OCI-LY1 (cell line): ENCODE measurements at regions not wholly inside any gene's neighbourhood (a gene's known extent, or its start where the extent isn't known, plus 50 kb on each side); places are given as distances from the start of the nearest gene placed in this dataset.

ENCODE experiments used
- H2AFZ ChIP-seq: fragments of 200-600 bp; sonication (generic), shearing (Covaris generic); 2 replicates; pipeline ENCODE4 v1.6.0; 2014; ENCODE audit warnings: antibody characterized with exemption, mild to moderate bottlenecking, low read length
- H3F3A ChIP-seq: fragments of 200-600 bp; sonication (generic), shearing (Covaris generic); 2 replicates; pipeline ENCODE4 v1.6.0; 2014; ENCODE audit warnings: mild to moderate bottlenecking, antibody characterized with exemption, low read length, moderate library complexity; ENCODE audit not compliant: insufficient read depth
- H3K27ac ChIP-seq: fragments of 200-600 bp; sonication (generic); 2 replicates; pipeline ENCODE4 v1.5.1; 2014; ENCODE audit warnings: low read length, mixed run types, mild to moderate bottlenecking, low read depth; ENCODE audit not compliant: poor library complexity, severe bottlenecking
- H3K27me3 ChIP-seq: fragments of 200-600 bp; sonication (generic); 2 replicates; pipeline ENCODE4 v1.6.0; 2014; ENCODE audit warnings: antibody characterized with exemption, mild to moderate bottlenecking, low read length, moderate library complexity; ENCODE audit not compliant: insufficient read depth
- H3K36me3 ChIP-seq: fragments of 200-600 bp; sonication (generic); 2 replicates; pipeline ENCODE4 v1.6.1; 2014; ENCODE audit warnings: mild to moderate bottlenecking, antibody characterized with exemption, low read length, moderate library complexity, mixed read lengths; ENCODE audit not compliant: insufficient read depth
- H3K4me1 ChIP-seq: fragments of 200-600 bp; sonication (generic); 2 replicates; pipeline ENCODE4 v1.5.1; 2014; ENCODE audit warnings: mild to moderate bottlenecking, low read length, moderate library complexity; ENCODE audit not compliant: insufficient read depth, severe bottlenecking
- H3K4me2 ChIP-seq: fragments of 200-600 bp; sonication (generic), shearing (Covaris generic); 2 replicates; pipeline ENCODE4 v1.6.1; 2014; ENCODE audit warnings: low read length
- H3K4me3 ChIP-seq: fragments of 200-600 bp; sonication (generic); 2 replicates; pipeline ENCODE4 v1.5.1; 2014; ENCODE audit warnings: low read length, low read depth, mild to moderate bottlenecking, mixed read lengths; ENCODE audit not compliant: poor library complexity, severe bottlenecking
- H3K79me2 ChIP-seq: fragments of 200-600 bp; shearing (Covaris generic); 2 replicates; pipeline ENCODE4 v1.6.1; 2016; ENCODE audit warnings: mixed run types, low read length, mixed read lengths; ENCODE audit not compliant: insufficient read depth
- H3K9ac ChIP-seq: fragments of 200-600 bp; sonication (generic), shearing (Covaris generic); 2 replicates; pipeline ENCODE4 v1.6.1; 2014; ENCODE audit warnings: mild to moderate bottlenecking, low read length, mixed read lengths
- H3K9me2 ChIP-seq: fragments of 200-600 bp; sonication (generic), shearing (Covaris generic); 2 replicates; pipeline ENCODE4 v1.6.1; 2014; ENCODE audit warnings: low read depth, mild to moderate bottlenecking, low read length, mixed read lengths
- H3K9me3 ChIP-seq: fragments of 200-600 bp; shearing (Covaris generic); 2 replicates; pipeline ENCODE4 v1.6.1; 2014; ENCODE audit warnings: low read length, mixed read lengths
- H4K20me1 ChIP-seq: fragments of 200-600 bp; sonication (generic), shearing (Covaris generic); 2 replicates; pipeline ENCODE4 v1.6.0; 2016; ENCODE audit warnings: mild to moderate bottlenecking, low read length; ENCODE audit not compliant: insufficient read depth
- CTCF ChIP-seq: fragments of 200-600 bp; sonication (generic), shearing (Covaris generic); IDR thresholded peaks from 2 replicates; pipeline ENCODE4 v1.5.1; 2017; ENCODE audit warnings: mild to moderate bottlenecking, antibody characterized with exemption, low read length, moderate library complexity, mixed read lengths
- EZH2 ChIP-seq: fragments of 200-600 bp; sonication (generic), shearing (Covaris generic); IDR thresholded peaks from 2 replicates; pipeline ENCODE4 v1.8.0; 2017; ENCODE audit warnings: borderline replicate concordance, mixed run types, mild to moderate bottlenecking, antibody characterized with exemption, low read length, moderate library complexity, mixed read lengths

- no peaks in the 10 kb centered on the region for H4K20me1 ChIP-seq
- 0 out of 2 replicates have a peak overlapping the region, but pooled peaks have one; percentile 54 for H2AFZ ChIP-seq
- TF ChIP-seq CTCF (no peak), EZH2 (no peak)
- no peaks in the 10 kb centered on the region for H3K36me3 ChIP-seq
- H3K27ac ChIP-seq: peak overlapping the region; percentile 95
- peak overlapping the region; percentile 42 for H3K4me3 ChIP-seq
- 0 out of 2 replicates have a peak, but pooled peaks cover 2% of the 10 kb centered on the region for H3K9me3 ChIP-seq
- H3F3A ChIP-seq: no peaks in the 10 kb centered on the region
- H3K79me2 ChIP-seq: no peaks in the 10 kb centered on the region
- H3K27me3 ChIP-seq: no peaks in the 10 kb centered on the region
- peak overlapping the region; percentile 71 for H3K9ac ChIP-seq
- no peaks in the 10 kb centered on the region for H3K9me2 ChIP-seq
- peak overlapping the region; percentile 69 for H3K4me2 ChIP-seq
- H3K4me1 ChIP-seq: peaks cover 63% of the 10 kb centered on the region
Observed at GRCh38 chr12:89863493-89863938, 154.9 kb upstream of the ATP2B1 start.

GRCh38 chr12:89862511-89863445 is 154.1 kb upstream of the ATP2B1 start:
- Histone ChIP-seq H3K4me2 (peak overlapping the region; percentile 69), H3K9ac (peak overlapping the region; percentile 71), H3K27ac (peak overlapping the region; percentile 95), H3K27me3 (no peaks in the 10 kb centered on the region), H3K79me2 (no peaks in the 10 kb centered on the region), H3F3A (no peaks in the 10 kb centered on the region), H3K36me3 (no peaks in the 10 kb centered on the region), H4K20me1 (no peaks in the 10 kb centered on the region), H2AFZ (no peak overlapping the region), H3K4me1 (peaks cover 71% of the 10 kb centered on the region), H3K9me3 (0 out of 2 replicates have a peak, but pooled peaks cover 2% of the 10 kb centered on the region), H3K4me3 (peak overlapping the region; percentile 42), H3K9me2 (no peaks in the 10 kb centered on the region)
- no peak for TF ChIP-seq CTCF
- TF ChIP-seq EZH2: no peak

- Histone ChIP-seq H3K9me3 (0 out of 2 replicates have a peak, but pooled peaks cover 2% of the 10 kb centered on the region), H3K9me2 (no peaks in the 10 kb centered on the region), H4K20me1 (no peaks in the 10 kb centered on the region), H3K79me2 (no peaks in the 10 kb centered on the region), H3K27ac (peak overlapping the region; percentile 95), H3K27me3 (no peaks in the 10 kb centered on the region), H3K4me1 (peaks cover 88% of the 10 kb centered on the region), H3K4me2 (no peak overlapping the region), H3K36me3 (no peaks in the 10 kb centered on the region), H3F3A (no peaks in the 10 kb centered on the region), H3K9ac (no peak overlapping the region), H3K4me3 (no peak overlapping the region), H2AFZ (no peak overlapping the region)
- TF ChIP-seq EZH2 (no peak), CTCF (no peak)
Observed at GRCh38 chr12:89861086-89861485, 152.4 kb upstream of the ATP2B1 start.
